ENCODE measurements at regions not wholly inside any gene's neighbourhood (a gene's known extent, or its start where the extent isn't known, plus 50 kb on each side); places are given as distances from the start of the nearest gene placed in this dataset.

DNA sequence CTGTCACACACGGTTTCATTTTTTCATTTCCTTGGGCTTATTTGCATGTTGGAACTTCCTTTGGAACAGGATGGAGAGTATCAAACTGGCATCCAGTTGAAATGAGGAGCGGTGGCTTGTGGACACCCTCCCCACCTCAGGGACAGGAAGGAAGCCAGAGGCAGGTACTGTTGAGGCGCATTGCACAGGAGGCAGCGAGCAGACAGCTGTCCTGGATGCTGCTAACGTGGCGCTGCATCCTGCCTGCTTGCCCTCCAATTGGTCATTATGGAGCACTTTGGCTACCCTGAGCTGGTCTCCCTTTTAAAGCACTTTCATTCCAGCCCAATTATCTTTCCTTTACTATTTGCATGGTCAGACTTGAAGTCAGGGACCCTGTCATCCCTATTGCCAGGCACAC is 80.7 kb upstream of the ITGA4 start:
- H3K27ac Mint-ChIP-seq = peak overlapping the region in 3 of 7 donors; percentile 37 to 64 (median 55)
- no peaks in the 10 kb centered on the region for H3K27me3 Mint-ChIP-seq
- ChIA-PET POLR2A (ENCODE audit: partially characterized antibody) (no interaction called here), CTCF (ENCODE audit: partially characterized antibody) (no interaction called here)
- no peaks in the 10 kb centered on the region for H3K9me3 ChIP-seq (ENCODE audit: control insufficient read depth in 1 of 2, low read length in 2 of 2)
- peaks cover 0 to 5% (median 0%) of the 10 kb centered on the region in 8 donors for H3K9me3 Mint-ChIP-seq
- peak overlapping the region in 4 of 8 donors; percentile 6 to 53 (median 28) for H3K4me3 Mint-ChIP-seq
- H3K27ac ChIP-seq (ENCODE audit: low read depth, low read length) = no peak overlapping the region
- no peaks in the 10 kb centered on the region for H3K27me3 ChIP-seq (ENCODE audit: insufficient read depth, low read length)
- H3K4me3 ChIP-seq (ENCODE audit: low read length in 2 of 2) = no peak overlapping the region
- H3K4me1 ChIP-seq (ENCODE audit: insufficient read depth, low read length) = peaks cover 19% of the 10 kb centered on the region
- peaks cover 5 to 8% of the 10 kb centered on the region in 2 donors for H3K36me3 Mint-ChIP-seq
- intact Hi-C loops (cut with micrococcal nuclease) = no loop called here
- peaks cover 15 to 30% (median 23%) of the 10 kb centered on the region in 4 donors for H3K4me1 Mint-ChIP-seq
- no peaks in the 10 kb centered on the region for H3K36me3 ChIP-seq (ENCODE audit: insufficient read depth, low read length)
- no peak for DNase-seq

DNA sequence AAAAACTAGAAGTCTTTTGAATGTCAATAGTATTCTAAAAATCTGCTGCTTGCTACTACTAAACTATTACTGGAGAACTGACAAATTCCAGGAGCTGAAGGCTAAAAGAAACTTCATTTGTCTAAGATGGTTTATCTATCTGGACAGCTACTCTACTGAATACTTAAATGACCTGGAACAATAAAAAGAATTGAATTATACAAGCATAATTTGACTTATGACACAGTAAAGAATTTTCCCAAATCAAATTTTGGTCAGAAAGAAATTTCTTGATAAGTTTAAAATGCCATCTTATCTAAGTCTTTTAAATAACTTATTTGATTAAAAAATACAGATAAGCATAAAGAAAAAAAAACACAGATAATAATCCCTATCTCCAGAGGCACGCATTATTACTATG is 80.2 kb upstream of the ITGA4 start:
- Mint-ChIP-seq H3K9me3 (peaks cover 0 to 5% (median 0%) of the 10 kb centered on the region in 8 donors), H3K4me3 (no peak overlapping the region), H3K27ac (no peak overlapping the region), H3K4me1 (peaks cover 11 to 25% (median 17%) of the 10 kb centered on the region in 4 donors), H3K36me3 (peaks cover 5 to 8% of the 10 kb centered on the region in 2 donors), H3K27me3 (no peaks in the 10 kb centered on the region)
- H3K4me1 ChIP-seq (ENCODE audit: insufficient read depth, low read length) = peaks cover 14% of the 10 kb centered on the region
- ChIA-PET POLR2A (ENCODE audit: partially characterized antibody) (interaction anchor here (0.6 kb wide), 1 partner anchor 10 kb away, joined by 3 read pairs; no protein-coding TSS in a partner anchor), CTCF (ENCODE audit: partially characterized antibody) (no interaction called here)
- intact Hi-C loops (cut with micrococcal nuclease) = no loop called here
- H3K36me3 ChIP-seq (ENCODE audit: insufficient read depth, low read length) = no peaks in the 10 kb centered on the region
- H3K9me3 ChIP-seq (ENCODE audit: control insufficient read depth in 1 of 2, low read length in 2 of 2) = no peaks in the 10 kb centered on the region
- no peaks in the 10 kb centered on the region for H3K27me3 ChIP-seq (ENCODE audit: insufficient read depth, low read length)
- H3K27ac ChIP-seq (ENCODE audit: low read depth, low read length) = no peak overlapping the region
- no peak for DNase-seq
- no peak overlapping the region for H3K4me3 ChIP-seq (ENCODE audit: low read length in 2 of 2)

DNA sequence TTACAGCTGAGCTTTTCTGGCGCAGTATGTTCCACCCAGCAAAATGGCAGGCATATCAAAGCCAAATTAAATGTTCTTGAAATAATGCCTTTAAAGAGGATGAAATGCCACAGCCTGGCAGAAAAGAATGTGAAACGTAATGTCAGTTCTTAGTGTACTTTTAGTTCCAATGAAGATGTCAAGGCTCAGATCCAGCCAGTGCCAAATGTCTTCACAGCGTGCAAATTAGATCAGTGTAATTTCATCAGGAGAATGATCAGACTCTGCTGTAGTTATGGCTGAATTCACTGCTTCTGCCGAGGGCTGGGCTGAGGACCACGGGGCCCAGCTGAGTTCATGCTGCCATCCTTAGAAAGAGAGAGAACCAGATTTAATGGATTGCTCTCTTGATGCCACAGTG is 78.7 kb upstream of the ITGA4 start:
- Mint-ChIP-seq H3K4me1 (peaks cover 0 to 10% (median 4%) of the 10 kb centered on the region in 4 donors), H3K27ac (no peak overlapping the region), H3K9me3 (peaks cover 0 to 5% (median 0%) of the 10 kb centered on the region in 8 donors), H3K27me3 (no peaks in the 10 kb centered on the region), H3K36me3 (peaks cover 6 to 11% of the 10 kb centered on the region in 2 donors), H3K4me3 (no peak overlapping the region)
- no peak for DNase-seq
- Histone ChIP-seq H3K27ac (ENCODE audit: low read depth, low read length) (no peak overlapping the region), H3K4me3 (ENCODE audit: low read length in 2 of 2) (no peak overlapping the region), H3K4me1 (ENCODE audit: insufficient read depth, low read length) (no peaks in the 10 kb centered on the region), H3K9me3 (ENCODE audit: control insufficient read depth in 1 of 2, low read length in 2 of 2) (no peaks in the 10 kb centered on the region), H3K27me3 (ENCODE audit: insufficient read depth, low read length) (no peaks in the 10 kb centered on the region), H3K36me3 (ENCODE audit: insufficient read depth, low read length) (no peaks in the 10 kb centered on the region)
- ChIA-PET POLR2A (ENCODE audit: partially characterized antibody) (no interaction called here), CTCF (ENCODE audit: partially characterized antibody) (no interaction called here)
- intact Hi-C loops (cut with micrococcal nuclease) = no loop called here

DNA sequence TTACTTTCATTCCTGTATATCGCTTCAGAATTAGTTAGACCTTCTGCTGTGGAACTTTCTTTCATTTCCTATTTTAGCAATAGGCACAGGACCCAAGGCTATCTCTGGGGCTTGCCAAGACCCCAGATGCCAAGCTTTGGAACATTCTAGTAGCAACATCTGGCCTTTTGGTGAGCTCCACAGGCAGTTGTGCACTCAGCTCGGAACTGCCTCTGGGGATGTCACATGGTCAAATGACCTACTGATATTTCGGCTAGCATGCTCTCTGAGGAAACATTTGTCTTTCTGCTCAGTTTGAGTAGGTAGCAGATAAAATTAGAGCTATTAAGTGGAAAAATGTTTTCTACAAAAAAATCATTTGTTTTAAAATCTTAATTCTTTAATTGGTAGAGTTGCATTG is 76.6 kb upstream of the ITGA4 start:
- DNase-seq = no peak
- peaks cover 0 to 2% of the 10 kb centered on the region in 2 donors for H3K9me3 ChIP-seq (ENCODE audit: control insufficient read depth in 1 of 2, low read length in 2 of 2)
- no peak overlapping the region for H3K4me3 ChIP-seq (ENCODE audit: low read length in 2 of 2)
- no peaks in the 10 kb centered on the region for H3K4me1 ChIP-seq (ENCODE audit: insufficient read depth, low read length)
- H3K4me1 Mint-ChIP-seq = peaks cover 0 to 7% (median 2%) of the 10 kb centered on the region in 4 donors
- intact Hi-C loops (cut with micrococcal nuclease) = no loop called here
- CTCF ChIA-PET (ENCODE audit: partially characterized antibody) = interaction anchor here (1.1 kb wide), 1 partner anchor 14 kb away, joined by 3 read pairs; no protein-coding TSS in a partner anchor
- H3K36me3 Mint-ChIP-seq = peaks cover 10 to 17% of the 10 kb centered on the region in 2 donors
- H3K4me3 Mint-ChIP-seq = no peak overlapping the region
- H3K36me3 ChIP-seq (ENCODE audit: insufficient read depth, low read length) = no peaks in the 10 kb centered on the region
- H3K27ac Mint-ChIP-seq = no peak overlapping the region
- peaks cover 0 to 14% (median 8%) of the 10 kb centered on the region in 8 donors for H3K9me3 Mint-ChIP-seq
- POLR2A ChIA-PET (ENCODE audit: partially characterized antibody) = no interaction called here
- no peaks in the 10 kb centered on the region for H3K27me3 Mint-ChIP-seq
- H3K27ac ChIP-seq (ENCODE audit: low read depth, low read length) = no peak overlapping the region
- H3K27me3 ChIP-seq (ENCODE audit: insufficient read depth, low read length) = no peaks in the 10 kb centered on the region

DNA sequence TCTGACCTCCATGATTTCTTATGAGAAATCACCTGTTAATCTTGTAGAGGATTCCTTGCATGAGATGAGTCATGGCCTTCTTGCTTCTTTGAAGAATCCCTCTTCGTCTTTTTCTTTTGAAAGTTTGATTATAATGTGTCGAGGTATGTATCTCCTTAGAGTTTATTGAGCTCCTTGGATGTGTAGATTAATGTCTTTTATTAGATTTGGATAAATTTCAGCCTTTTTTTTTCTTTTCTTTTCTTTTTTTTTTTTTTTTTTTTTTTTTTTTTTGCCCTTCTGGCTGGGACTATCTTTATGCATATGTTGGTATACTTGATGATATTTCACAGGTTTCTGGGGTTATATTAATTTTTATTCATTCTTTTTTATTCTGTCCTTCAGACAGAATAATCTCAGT is 72.3 kb upstream of the ITGA4 start:
- H3K36me3 ChIP-seq (ENCODE audit: insufficient read depth, low read length) = no peaks in the 10 kb centered on the region
- H3K9me3 Mint-ChIP-seq = peaks cover 0 to 17% (median 7%) of the 10 kb centered on the region in 8 donors
- POLR2A ChIA-PET (ENCODE audit: partially characterized antibody) = no interaction called here
- no peak overlapping the region for H3K27ac ChIP-seq (ENCODE audit: low read depth, low read length)
- intact Hi-C loops (cut with micrococcal nuclease) = no loop called here
- DNase-seq = no peak
- CTCF ChIA-PET (ENCODE audit: partially characterized antibody) = no interaction called here
- peaks cover 7 to 9% of the 10 kb centered on the region in 2 donors for H3K36me3 Mint-ChIP-seq
- no peaks in the 10 kb centered on the region for H3K27me3 ChIP-seq (ENCODE audit: insufficient read depth, low read length)
- H3K9me3 ChIP-seq (ENCODE audit: control insufficient read depth in 1 of 2, low read length in 2 of 2) = peaks cover 0 to 3% of the 10 kb centered on the region in 2 donors
- H3K4me3 ChIP-seq (ENCODE audit: low read length in 2 of 2) = no peak overlapping the region
- H3K4me1 Mint-ChIP-seq = no peaks in the 10 kb centered on the region
- H3K27ac Mint-ChIP-seq = no peak overlapping the region
- H3K4me1 ChIP-seq (ENCODE audit: insufficient read depth, low read length) = no peaks in the 10 kb centered on the region
- H3K4me3 Mint-ChIP-seq = no peak overlapping the region
- no peaks in the 10 kb centered on the region for H3K27me3 Mint-ChIP-seq

DNA sequence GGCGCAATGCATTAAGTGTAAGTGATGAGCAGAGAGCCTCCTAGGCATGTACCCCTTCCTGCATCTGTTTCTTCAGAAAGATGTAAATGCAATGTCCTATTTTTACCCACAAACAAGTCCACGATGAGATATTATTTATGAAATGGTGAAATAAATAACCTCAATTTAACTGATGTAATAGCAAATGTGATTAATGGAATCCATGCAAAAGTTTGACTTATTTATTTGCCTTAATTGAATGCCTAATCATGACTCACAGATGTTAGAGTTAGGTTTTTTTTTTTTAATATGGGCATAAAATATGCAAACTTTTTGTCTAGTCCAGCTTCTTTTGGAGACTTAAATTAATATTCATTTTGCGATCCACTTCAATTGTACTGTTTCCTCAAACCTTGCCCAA is 67.7 kb upstream of the ITGA4 start:
- Mint-ChIP-seq H3K27ac (no peak overlapping the region), H3K9me3 (peaks cover 0 to 13% (median 4%) of the 10 kb centered on the region in 8 donors), H3K27me3 (no peaks in the 10 kb centered on the region), H3K4me1 (peaks cover 7 to 19% (median 14%) of the 10 kb centered on the region in 4 donors), H3K4me3 (no peak overlapping the region), H3K36me3 (peaks cover 0 to 3% of the 10 kb centered on the region in 2 donors)
- H3K9me3 ChIP-seq (ENCODE audit: control insufficient read depth in 1 of 2, low read length in 2 of 2) = peaks cover 0 to 3% of the 10 kb centered on the region in 2 donors
- H3K27ac ChIP-seq (ENCODE audit: low read depth, low read length) = no peak overlapping the region
- ChIA-PET CTCF (ENCODE audit: partially characterized antibody) (no interaction called here), POLR2A (ENCODE audit: partially characterized antibody) (no interaction called here)
- H3K27me3 ChIP-seq (ENCODE audit: insufficient read depth, low read length) = no peaks in the 10 kb centered on the region
- H3K4me1 ChIP-seq (ENCODE audit: insufficient read depth, low read length) = peaks cover 6% of the 10 kb centered on the region
- H3K4me3 ChIP-seq (ENCODE audit: low read length in 2 of 2) = no peak overlapping the region
- H3K36me3 ChIP-seq (ENCODE audit: insufficient read depth, low read length) = no peaks in the 10 kb centered on the region
- no peak for DNase-seq
- intact Hi-C loops (cut with micrococcal nuclease) = no loop called here

DNA sequence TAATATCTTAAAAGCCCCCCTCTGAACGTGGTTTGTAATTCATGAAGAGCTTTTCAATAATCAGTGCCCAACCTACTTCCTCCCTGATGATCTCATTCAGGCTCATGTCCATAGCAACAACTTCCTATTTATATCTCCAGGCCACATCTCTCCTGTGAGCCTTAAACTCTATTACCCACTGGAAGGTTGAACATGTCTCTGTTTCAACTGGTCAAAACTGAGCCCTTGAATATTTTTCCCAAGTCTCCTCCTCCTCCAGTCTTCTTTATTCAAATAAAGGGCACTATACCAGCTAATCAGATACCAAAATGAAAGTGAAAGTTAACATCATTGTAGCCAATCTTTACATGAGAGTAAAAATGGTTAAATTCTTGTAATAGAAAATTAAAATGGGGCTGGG is 63.7 kb upstream of the ITGA4 start:
- peak in 4 of 5 donors; percentile 12 to 35 (median 28) for DNase-seq
- Mint-ChIP-seq H3K27ac (peak overlapping the region in 6 of 7 donors; percentile 66 to 93 (median 78)), H3K4me1 (peaks cover 22 to 32% (median 27%) of the 10 kb centered on the region in 4 donors), H3K9me3 (peaks cover 0 to 6% (median 0%) of the 10 kb centered on the region in 8 donors), H3K36me3 (peaks cover 0 to 11% of the 10 kb centered on the region in 2 donors), H3K27me3 (no peaks in the 10 kb centered on the region), H3K4me3 (peak overlapping the region; percentile 18 to 85 (median 66))
- Histone ChIP-seq H3K27me3 (ENCODE audit: insufficient read depth, low read length) (no peaks in the 10 kb centered on the region), H3K4me3 (ENCODE audit: low read length in 2 of 2) (no peak overlapping the region), H3K27ac (ENCODE audit: low read depth, low read length) (no peak overlapping the region), H3K9me3 (ENCODE audit: control insufficient read depth in 1 of 2, low read length in 2 of 2) (no peaks in the 10 kb centered on the region), H3K4me1 (ENCODE audit: insufficient read depth, low read length) (peaks cover 22% of the 10 kb centered on the region), H3K36me3 (ENCODE audit: insufficient read depth, low read length) (no peaks in the 10 kb centered on the region)
- ChIA-PET POLR2A (ENCODE audit: partially characterized antibody) (interaction anchor here (0.8 to 1.3 kb wide), 9 partner anchors 21 to 92 kb away, joined by 3 to 5 read pairs (median 4); partner anchors contain the start of gene ITGA4), CTCF (ENCODE audit: partially characterized antibody) (interaction anchor here (1.2 kb wide), 2 partner anchors 20 to 75 kb away, joined by 4 read pairs; no protein-coding TSS in a partner anchor)
- intact Hi-C loops (cut with micrococcal nuclease) = loop anchor here (5.0 kb wide), 1 partner anchor 86 kb away; no protein-coding TSS in a partner anchor

All from CD4-positive, alpha-beta memory T cell (primary cell).